Neutrophil (primary cell): ENCODE measurements at regions not wholly inside any gene's neighbourhood (a gene's known extent, or its start where the extent isn't known, plus 50 kb on each side); places are given as distances from the start of the nearest gene placed in this dataset.
A peak's percentile ranks its signal among the peaks of the same experiment; 100 is the strongest.

ENCODE experiments used
- H3K27ac ChIP-seq: fragments of 200-600 bp; sonication (generic); 2 replicates; pipeline ENCODE4 v1.5.1; 2016; ENCODE audit warnings: mild to moderate bottlenecking, moderate library complexity
- H3K27me3 ChIP-seq: fragments of 200-600 bp; sonication (generic); 2 replicates; pipeline ENCODE4 v1.6.0; 2016; ENCODE audit warnings: mild to moderate bottlenecking
- H3K36me3 ChIP-seq: fragments of 200-600 bp; sonication (generic); 2 replicates; pipeline ENCODE4 v1.5.1; 2017
- H3K4me1 ChIP-seq, 2 experiments: fragments of 200-600 bp in 1 of 2; sonication (generic) in 1 of 2; 1 replicate in 1 of 2; 2 replicates in 1 of 2; pipeline versions ENCODE4 v1.5.1 to v1.6.1; 2013 to 2016; ENCODE audit warnings: low read depth in 1 of 2, low read length in 1 of 2, mild to moderate bottlenecking in 1 of 2, moderate library complexity in 1 of 2; ENCODE audit not compliant: control insufficient read depth in 1 of 2, insufficient read depth in 1 of 2
- H3K4me3 ChIP-seq, 2 experiments: fragments of 200-600 bp in 1 of 2; sonication (generic) in 1 of 2; 1 replicate in 1 of 2; 2 replicates in 1 of 2; pipeline ENCODE4 v1.5.1; 2013 to 2016; ENCODE audit warnings: low read depth in 1 of 2, low read length in 1 of 2, mild to moderate bottlenecking in 1 of 2, moderate library complexity in 1 of 2
- H3K9me3 ChIP-seq: fragments of 200-600 bp; sonication (generic); 2 replicates; pipeline ENCODE4 v1.5.1; 2016
- CTCF ChIP-seq: fragments of 200-600 bp; sonication (generic); IDR thresholded peaks from 2 replicates; pipeline ENCODE4 v1.5.1; 2016; ENCODE audit warnings: antibody characterized with exemption

- no peaks in the 10 kb centered on the region for H3K9me3 ChIP-seq
- no peaks in the 10 kb centered on the region for H3K36me3 ChIP-seq
- peaks cover 28 to 30% of the 10 kb centered on the region in 2 experiments for H3K4me1 ChIP-seq
- TF ChIP-seq CTCF, result no peak
- no peak overlapping the region for H3K4me3 ChIP-seq
- peak overlapping the region; percentile 67 for H3K27ac ChIP-seq
- no peaks in the 10 kb centered on the region for H3K27me3 ChIP-seq
Measured at GRCh38 chr5:143606043-143606752, 202.7 kb upstream of the NR3C1 start.

- Histone ChIP-seq H3K27me3 (no peaks in the 10 kb centered on the region), H3K4me3 (peak overlapping the region in 1 of 2 experiments; percentile 14), H3K9me3 (no peaks in the 10 kb centered on the region), H3K36me3 (no peaks in the 10 kb centered on the region), H3K4me1 (peaks cover 28 to 30% of the 10 kb centered on the region in 2 experiments), H3K27ac (peak overlapping the region; percentile 67)
- no peak for TF ChIP-seq CTCF
Measured at GRCh38 chr5:143605403-143606005, 202.0 kb upstream of the NR3C1 start.

GRCh38 chr5:143601917-143602333 lies 198.4 kb upstream of the NR3C1 start:
- H3K4me1 ChIP-seq, result peaks cover 28 to 30% of the 10 kb centered on the region in 2 experiments
- H3K27ac ChIP-seq, result no peak overlapping the region
- no peaks in the 10 kb centered on the region for H3K36me3 ChIP-seq
- H3K27me3 ChIP-seq, result no peaks in the 10 kb centered on the region
- no peak for TF ChIP-seq CTCF
- H3K4me3 ChIP-seq, result no peak overlapping the region
- no peaks in the 10 kb centered on the region for H3K9me3 ChIP-seq

- no peaks in the 10 kb centered on the region for H3K36me3 ChIP-seq
- peaks cover 24 to 26% of the 10 kb centered on the region in 2 experiments for H3K4me1 ChIP-seq
- TF ChIP-seq CTCF, result no peak
- H3K4me3 ChIP-seq, result no peak overlapping the region
- H3K27ac ChIP-seq, result no peak overlapping the region
- no peaks in the 10 kb centered on the region for H3K27me3 ChIP-seq
- no peaks in the 10 kb centered on the region for H3K9me3 ChIP-seq
Measured at GRCh38 chr5:143601357-143601756, 197.9 kb upstream of the NR3C1 start.

- Histone ChIP-seq H3K4me3 (no peak overlapping the region), H3K27ac (no peak overlapping the region), H3K4me1 (peaks cover 18 to 22% of the 10 kb centered on the region in 2 experiments), H3K9me3 (no peaks in the 10 kb centered on the region), H3K27me3 (no peaks in the 10 kb centered on the region), H3K36me3 (no peaks in the 10 kb centered on the region)
- TF ChIP-seq CTCF, result no peak
Measured at GRCh38 chr5:143600396-143601075, 197.1 kb upstream of the NR3C1 start.
